ENCODE measurements at regions not wholly inside any gene's neighbourhood (a gene's known extent, or its start where the extent isn't known, plus 50 kb on each side); places are given as distances from the start of the nearest gene placed in this dataset.

- POLR2A ChIA-PET (ENCODE audit: unreplicated experiment) = no interaction called here
- no peak overlapping the region for H4K5ac ChIP-seq (ENCODE audit: low read depth, low read length)
- H2AK5ac ChIP-seq (ENCODE audit: low read depth, low read length) = no peak overlapping the region
- peaks cover 3% of the 10 kb centered on the region; the same call in 1 of the 2 replicates for H3K27me3 ChIP-seq (ENCODE audit: control insufficient read depth, insufficient read depth, low read length)
- H4K8ac ChIP-seq (ENCODE audit: low read depth in 2 of 2, low read length in 2 of 2) = no peak overlapping the region
- no peak overlapping the region for H4K91ac ChIP-seq (ENCODE audit: insufficient read depth, low read depth, low read length)
- no peak overlapping the region for H3K4me2 ChIP-seq (ENCODE audit: low read depth, low read length)
- no peak overlapping the region for H2BK5ac ChIP-seq (ENCODE audit: low read depth, low read length, poor library complexity, severe bottlenecking)
- no TSS peak for BruUV-seq (replicated peaks)
- DNase-seq (no peak), ATAC-seq (ENCODE audit: low read depth) (no peak)
- no peak overlapping the region for H2AK9ac ChIP-seq (replicated peaks; ENCODE audit: low read depth, low read length, poor library complexity)
- H3K9me3 ChIP-seq (ENCODE audit: control insufficient read depth, insufficient read depth, low read length) = no peaks in the 10 kb centered on the region
- H3K79me1 ChIP-seq (ENCODE audit: low read depth in 1 of 2, low read length in 2 of 2) = no peaks in the 10 kb centered on the region
- peak overlapping the region; percentile 30; the same call in 1 of the 2 replicates for H3K18ac ChIP-seq (ENCODE audit: low read depth, low read length)
- H2BK20ac ChIP-seq (ENCODE audit: low read depth, low read length) = peak overlapping the region; percentile 53; the same call in 1 of the 2 replicates
- H2BK15ac ChIP-seq (ENCODE audit: low read depth, low read length) = no peak overlapping the region; the same call in 2 of the 3 replicates
- H3K56ac ChIP-seq (ENCODE audit: extremely low read depth, insufficient read depth, low read length) = no peak overlapping the region
- H3K9me1 ChIP-seq (ENCODE audit: insufficient read depth, low read length) = peaks cover 29% of the 10 kb centered on the region
- no peak overlapping the region for H2AFZ ChIP-seq (replicated peaks; ENCODE audit: low read length, poor library complexity)
- no peak overlapping the region for H3K14ac ChIP-seq (replicated peaks; ENCODE audit: low read depth, low read length)
- CTCF ChIA-PET = no interaction called here
- intact Hi-C loops (cut with micrococcal nuclease) = loop anchor here (5.0 kb wide), 1 partner anchor 235 kb away; no protein-coding TSS in a partner anchor
- H3K4me1 ChIP-seq (ENCODE audit: control insufficient read depth, insufficient read depth, low read length) = peaks cover 32% of the 10 kb centered on the region
- peak overlapping the region; percentile 70 for H2BK120ac ChIP-seq (ENCODE audit: low read depth, low read length)
- no peak overlapping the region for H3K23ac ChIP-seq (ENCODE audit: low read depth, low read length)
- 89% methylated on average over 4 of the region's 7 CpGs; no CpG with 5 or more reads in 1 of the 2 experiments for WGBS, 2 experiments (ENCODE audit: extremely low coverage in 2 of 2, insufficient read length in 1 of 2)
- H3K4me3 ChIP-seq (ENCODE audit: insufficient read depth, low read depth, low read length) = no peak overlapping the region
- no peaks in the 10 kb centered on the region for H4K20me1 ChIP-seq (ENCODE audit: insufficient read depth, low read length)
- no peak overlapping the region for H3K9ac ChIP-seq (ENCODE audit: low read depth, low read length)
- dilution Hi-C loops (cut with HindIII; ENCODE audit: low sequenced_read_pairs, unreplicated experiment) = no loop called here
- in situ Hi-C loops (cut with MboI; ENCODE audit: low sequenced_read_pairs) = no loop called here
- no peak overlapping the region for H3K27ac ChIP-seq (ENCODE audit: insufficient read depth, low read length)
- H3K36me3 ChIP-seq (ENCODE audit: control insufficient read depth, insufficient read depth, low read length) = no peaks in the 10 kb centered on the region
- H3K4ac ChIP-seq (ENCODE audit: low read depth, low read length) = no peak overlapping the region; the same call in 1 of the 2 replicates
- no peak for TF ChIP-seq MXI1 (IDR thresholded peaks at IDR 0.05; ENCODE audit: borderline replicate concordance, low read depth, low read length)
- no peak for TF ChIP-seq CHD1 (IDR thresholded peaks at IDR 0.05; ENCODE audit: low read depth, low read length)
- TF ChIP-seq RFX5 (IDR thresholded peaks at IDR 0.05; ENCODE audit: low read depth, low read length) = no peak
- TF ChIP-seq MAZ (IDR thresholded peaks at IDR 0.05; ENCODE audit: borderline replicate concordance, low read depth, low read length) = no peak
These were observed 228.2 kb downstream of the VAPA start for GRCh38 chr18:10142056-10142455.

Measured in IMR-90 (cell line).